ENCODE measurements at regions not wholly inside any gene's neighbourhood (a gene's known extent, or its start where the extent isn't known, plus 50 kb on each side); places are given as distances from the start of the nearest gene placed in this dataset.
"Not testable (repeated sequence)": the region's sequence is repeated elsewhere in the genome, so short reads cannot be mapped to it uniquely, and the experiment has no call there.

- no peak for TF ChIP-seq JUND (IDR thresholded peaks at IDR 0.05; ENCODE audit: low read depth)
- no peak for DNase-seq (ENCODE audit: low read depth in 1 of 2, low spot score in 1 of 2)
- in situ Hi-C loops (cut with HindIII; ENCODE audit: low pct_unique_long_range_greater_than_20kb, low sequenced_read_pairs): no loop called here
These were observed 113.6 kb downstream of the FAM53A start for GRCh38 chr4:1570291-1571164.

DNA sequence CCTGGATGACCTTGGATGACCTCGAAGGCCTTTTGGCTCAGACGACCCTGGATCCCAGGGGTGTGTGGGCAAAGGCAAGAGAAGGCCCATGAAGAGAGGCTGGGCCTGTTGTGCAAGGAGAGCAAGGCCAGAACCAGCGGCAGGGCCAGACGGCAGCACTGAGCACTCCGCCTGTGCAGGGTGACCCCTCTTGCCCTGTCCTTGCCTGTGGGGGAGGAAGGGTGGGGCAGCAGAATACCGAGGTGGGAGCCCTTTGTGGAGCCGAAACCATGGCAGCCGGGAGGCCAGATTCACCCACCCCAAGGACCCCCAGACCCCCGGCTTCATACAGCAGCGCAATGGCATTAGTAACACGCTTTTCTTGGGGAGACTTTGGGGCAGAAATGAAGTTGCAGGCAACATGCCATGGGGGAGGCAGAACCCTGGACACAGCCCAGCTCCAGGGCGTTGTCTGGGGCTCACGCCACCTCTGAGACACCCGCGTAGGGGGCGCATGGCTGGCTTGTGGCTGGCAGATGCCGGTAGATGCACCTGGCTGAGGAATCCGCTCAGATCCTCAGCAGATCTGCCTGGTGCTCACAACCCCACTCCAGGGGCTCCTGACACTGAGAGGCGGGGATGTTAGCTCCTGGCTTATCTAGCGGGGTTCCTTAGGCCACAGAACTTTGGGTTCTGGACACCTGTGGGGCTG, 114.5 kb downstream of the FAM53A start:
- in situ Hi-C loops (cut with HindIII; ENCODE audit: low pct_unique_long_range_greater_than_20kb, low sequenced_read_pairs): no loop called here
- TF ChIP-seq JUND (IDR thresholded peaks at IDR 0.05; ENCODE audit: low read depth): no peak
- DNase-seq (ENCODE audit: low read depth in 1 of 2, low spot score in 1 of 2): no peak

DNA sequence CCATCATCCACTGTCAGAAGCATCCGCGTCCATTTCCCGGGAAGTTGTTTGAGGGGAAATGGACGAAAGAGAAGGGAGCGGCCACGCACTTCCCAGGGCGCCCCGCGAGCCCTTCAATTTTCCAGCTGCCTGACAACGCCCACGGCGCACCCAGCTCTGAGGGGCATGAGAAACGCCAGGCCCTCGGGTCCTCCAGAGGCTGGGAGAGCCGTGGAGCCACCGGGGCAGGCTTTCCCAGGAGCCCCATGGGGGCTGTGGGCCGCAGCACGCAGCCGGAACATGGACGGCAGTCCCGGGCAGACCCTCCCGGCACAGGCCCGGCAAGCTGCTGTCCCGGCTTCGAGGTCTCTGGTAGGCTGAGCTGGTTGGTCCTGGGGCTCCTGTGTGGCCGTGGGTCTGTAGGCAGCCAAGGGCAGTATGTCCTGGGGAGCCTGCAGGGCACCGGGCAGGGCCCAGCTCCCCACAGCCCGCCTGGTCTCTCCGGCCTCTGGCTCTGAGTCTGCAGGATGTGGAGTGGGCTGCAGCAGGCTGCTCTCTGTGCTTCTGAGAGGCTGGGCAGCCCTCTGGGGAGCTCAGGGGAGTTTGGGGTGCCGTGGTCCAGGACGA, 115.2 kb downstream of the FAM53A start:
- no peak for TF ChIP-seq JUND (IDR thresholded peaks at IDR 0.05; ENCODE audit: low read depth)
- in situ Hi-C loops (cut with HindIII; ENCODE audit: low pct_unique_long_range_greater_than_20kb, low sequenced_read_pairs): no loop called here
- no peak for DNase-seq (ENCODE audit: low read depth in 1 of 2, low spot score in 1 of 2)

DNA sequence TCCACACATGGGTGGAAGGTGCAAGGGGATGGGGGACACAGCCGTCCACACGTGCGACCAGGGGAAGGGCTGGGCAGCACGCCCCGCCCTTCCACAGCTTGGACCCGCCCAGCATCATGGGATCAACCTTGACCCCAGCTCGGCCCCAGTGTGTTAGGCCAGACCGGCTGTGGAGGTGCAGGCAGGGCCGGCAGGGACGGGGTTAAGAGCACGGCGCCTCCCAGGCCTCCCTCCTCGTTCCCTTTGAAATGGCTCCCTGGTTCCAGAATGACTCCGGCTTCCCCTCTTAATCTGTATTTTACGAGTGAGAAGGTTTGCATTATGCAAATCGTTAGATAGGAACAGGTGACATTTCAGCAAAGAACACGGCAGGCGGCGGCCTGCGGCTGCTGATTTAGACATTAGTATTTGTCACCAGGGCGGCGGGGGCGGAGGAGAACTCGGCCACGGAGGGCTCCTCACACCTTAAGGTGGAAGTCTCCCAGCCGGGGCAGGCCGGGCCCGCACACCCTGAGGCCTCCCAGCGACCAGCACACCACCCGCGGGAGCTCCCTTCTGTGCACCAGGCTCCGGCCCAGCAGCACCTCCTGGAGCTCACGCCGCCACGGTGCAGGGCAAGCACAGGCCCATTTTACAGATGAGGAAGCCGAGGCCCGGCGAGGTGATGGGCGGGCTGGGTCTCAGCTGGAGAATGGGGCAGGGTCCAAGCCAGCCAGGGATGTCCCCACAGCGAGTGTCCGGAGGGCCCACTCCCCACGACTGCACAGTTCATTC, 116.1 kb downstream of the FAM53A start:
- DNase-seq (ENCODE audit: low read depth in 1 of 2, low spot score in 1 of 2): no peak
- TF ChIP-seq JUND (IDR thresholded peaks at IDR 0.05; ENCODE audit: low read depth): no peak
- in situ Hi-C loops (cut with HindIII; ENCODE audit: low pct_unique_long_range_greater_than_20kb, low sequenced_read_pairs): no loop called here

- in situ Hi-C loops (cut with HindIII; ENCODE audit: low pct_unique_long_range_greater_than_20kb, low sequenced_read_pairs): no loop called here
- no peak for TF ChIP-seq JUND (IDR thresholded peaks at IDR 0.05; ENCODE audit: low read depth)
- no peak for DNase-seq (ENCODE audit: low read depth in 1 of 2, low spot score in 1 of 2)
These were observed 116.7 kb downstream of the FAM53A start for GRCh38 chr4:1567519-1567807.

DNA sequence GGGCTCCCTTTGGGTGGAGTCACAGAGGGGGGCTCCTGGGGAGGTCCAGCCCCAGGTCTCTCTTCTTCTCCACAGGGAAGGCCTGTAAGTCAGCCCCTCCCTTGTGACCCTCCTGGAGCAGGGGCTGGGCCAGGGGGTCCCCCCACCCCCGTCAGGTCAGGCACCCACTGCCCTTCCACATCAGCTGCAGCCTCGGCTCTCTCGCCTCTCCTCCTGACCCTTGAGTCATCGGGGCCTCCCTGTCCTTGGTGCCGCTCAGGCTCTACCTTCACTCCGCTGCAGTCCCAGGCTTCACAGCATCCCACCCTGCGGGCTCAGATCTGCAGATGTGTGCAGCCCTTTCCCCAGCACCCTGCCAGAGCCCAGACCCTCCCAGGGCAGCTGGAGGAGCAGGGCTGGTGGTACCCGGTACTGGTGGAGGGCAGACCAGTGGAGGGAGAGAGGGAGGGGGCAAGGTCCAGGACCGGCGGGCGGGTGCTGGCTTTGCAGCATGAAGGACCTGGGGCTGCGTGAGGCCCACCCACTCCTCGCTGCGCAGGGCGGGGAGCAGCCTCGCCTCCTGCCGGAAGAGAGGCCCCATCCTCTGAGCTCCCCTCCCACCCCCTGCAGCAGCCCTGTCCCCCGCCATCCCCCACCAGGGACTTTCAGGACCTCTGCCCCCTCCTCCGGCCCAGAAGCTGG, 117.1 kb downstream of the FAM53A start:
- TF ChIP-seq JUND (IDR thresholded peaks at IDR 0.05; ENCODE audit: low read depth): no peak
- DNase-seq (ENCODE audit: low read depth in 1 of 2, low spot score in 1 of 2): no peak
- in situ Hi-C loops (cut with HindIII; ENCODE audit: low pct_unique_long_range_greater_than_20kb, low sequenced_read_pairs): no loop called here

- DNase-seq (ENCODE audit: low read depth in 1 of 2, low spot score in 1 of 2): peak; percentile 72 to 91
- in situ Hi-C loops (cut with HindIII; ENCODE audit: low pct_unique_long_range_greater_than_20kb, low sequenced_read_pairs): not testable (repeated sequence)
These were observed 117.7 kb downstream of the FAM53A start for GRCh38 chr4:1566301-1566837.

GRCh38 chr4:1565598-1566295, 118.4 kb downstream of the FAM53A start:
- no peak for TF ChIP-seq JUND (IDR thresholded peaks at IDR 0.05; ENCODE audit: low read depth)
- DNase-seq (ENCODE audit: low read depth in 1 of 2, low spot score in 1 of 2): no peak
- in situ Hi-C loops (cut with HindIII; ENCODE audit: low pct_unique_long_range_greater_than_20kb, low sequenced_read_pairs): no loop called here

- DNase-seq (ENCODE audit: low read depth in 1 of 2, low spot score in 1 of 2): no peak
- in situ Hi-C loops (cut with HindIII; ENCODE audit: low pct_unique_long_range_greater_than_20kb, low sequenced_read_pairs): no loop called here
- TF ChIP-seq JUND (IDR thresholded peaks at IDR 0.05; ENCODE audit: low read depth): no peak
These were observed 119.4 kb downstream of the FAM53A start for GRCh38 chr4:1564535-1565375.

DNA sequence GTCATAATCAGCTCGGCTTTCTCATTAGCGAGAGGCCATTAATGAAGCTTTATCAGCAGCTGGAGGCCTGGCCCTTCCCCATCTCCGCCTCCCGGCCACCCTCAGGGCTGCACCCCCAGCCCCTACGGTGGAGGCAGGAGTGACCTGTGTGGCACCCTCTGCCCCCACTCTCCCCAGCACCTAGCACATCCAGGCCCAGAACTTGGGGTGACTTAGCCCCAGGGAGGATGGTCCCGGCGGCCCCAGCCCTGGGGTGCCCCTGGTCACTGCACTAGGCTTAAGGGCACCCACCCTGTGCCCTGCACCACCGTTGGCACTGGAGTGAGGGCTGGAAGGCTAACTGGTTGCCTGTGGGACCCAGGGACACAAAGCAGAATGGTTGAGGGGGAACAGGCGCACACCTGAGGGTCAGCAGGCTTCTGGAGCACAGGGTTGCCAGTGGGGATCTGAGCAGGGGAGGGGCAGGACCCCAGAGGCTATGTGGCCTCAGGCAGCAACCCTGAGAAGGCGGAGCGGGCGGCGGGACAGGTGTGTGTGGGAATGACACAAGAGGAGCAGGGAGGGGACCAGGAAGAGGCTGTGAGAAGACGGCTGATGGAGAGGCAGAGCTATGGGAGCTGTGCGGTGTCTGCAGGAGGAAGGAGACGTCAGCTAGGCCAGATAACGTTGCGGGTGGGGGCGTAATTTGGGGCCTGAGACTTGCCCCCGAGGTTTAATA, 120.2 kb downstream of the FAM53A start:
- no peak for TF ChIP-seq JUND (IDR thresholded peaks at IDR 0.05; ENCODE audit: low read depth)

More for the DNA sequence above, 120.2 kb downstream of the FAM53A start:
- in situ Hi-C loops (cut with HindIII; ENCODE audit: low pct_unique_long_range_greater_than_20kb, low sequenced_read_pairs): no loop called here
- no peak for DNase-seq (ENCODE audit: low read depth in 1 of 2, low spot score in 1 of 2)
